NB4 (cell line): ENCODE measurements at regions not wholly inside any gene's neighbourhood (a gene's known extent, or its start where the extent isn't known, plus 50 kb on each side); places are given as distances from the start of the nearest gene placed in this dataset.

ENCODE experiments used
- CTCF ChIP-seq: IDR thresholded peaks from one replicate; pipeline ENCODE4 v1.5.1; 2012; ENCODE audit warnings: low read depth, low read length
- POLR2A ChIP-seq: IDR thresholded peaks from 2 replicates; pipeline ENCODE4 v1.6.1; 2011; ENCODE audit warnings: mild to moderate bottlenecking; ENCODE audit not compliant: insufficient read length; ENCODE audit errors: extremely low read depth
- TF ChIP-seq, protein P1 (sequence below): IDR thresholded peaks from 2 replicates; pipeline ENCODE4 v1.6.1; 2011; ENCODE audit warnings: low read depth, low read length

GRCh38 chr14:62505045-62505444, 540.2 kb downstream of the KCNH5 start:
- no peak for TF ChIP-seq POLR2A
- no peak for TF ChIP-seq CTCF
- TF ChIP-seq, protein P1, sequence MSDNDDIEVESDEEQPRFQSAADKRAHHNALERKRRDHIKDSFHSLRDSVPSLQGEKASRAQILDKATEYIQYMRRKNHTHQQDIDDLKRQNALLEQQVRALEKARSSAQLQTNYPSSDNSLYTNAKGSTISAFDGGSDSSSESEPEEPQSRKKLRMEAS: no peak
